Caco-2 (cell line): ENCODE measurements at regions not wholly inside any gene's neighbourhood (a gene's known extent, or its start where the extent isn't known, plus 50 kb on each side); places are given as distances from the start of the nearest gene placed in this dataset.

Experiments
- BruUV-seq: library from RNA; stranded (reverse); fragments of 400-500 nt; replicated peaks from 2 replicates; lab custom pipeline; 2021; lab: Mats Ljungman, UMichigan
- CTCF ChIA-PET: fragments of 300-600 bp; sonication (Branson Sonifier 250); formaldehyde crosslinking; loops from one replicate; lab custom pipeline; 2022; ENCODE audit warnings: antibody characterized with exemption; lab: Charles Lee
- POLR2A ChIA-PET: fragments of 300-600 bp; sonication (Branson Sonifier 250); formaldehyde crosslinking; loops from one replicate; lab custom pipeline; 2022; ENCODE audit warnings: antibody characterized with exemption; lab: Charles Lee
- DNase-seq, 2 experiments: peaks; one replicate each; pipeline versions ENCODE4 v3.0.0 to v3.0.0-alpha.2; 2020 to 2022
- H3K27me3 ChIP-seq: replicated peaks from 2 replicates; pipeline ENCODE4 v1.6.0; 2011; ENCODE audit warnings: low read length; ENCODE audit not compliant: control insufficient read depth, insufficient read depth
- H3K36me3 ChIP-seq: 2 replicates; pipeline ENCODE4 v1.5.1; 2011; ENCODE audit warnings: low read length; ENCODE audit not compliant: control insufficient read depth, insufficient read depth
- H3K4me1 ChIP-seq: fragments of 250-450 bp; sonication (Bioruptor Pico); 2 replicates; pipeline ENCODE4 v1.5.1; 2020; ENCODE audit warnings: mild to moderate bottlenecking
- H3K4me3 ChIP-seq: 2 replicates; pipeline ENCODE4 v1.5.1; 2011; ENCODE audit warnings: low read depth, mild to moderate bottlenecking, control low read depth, low read length
- H3K9me3 ChIP-seq: fragments of 250-450 bp; sonication (Bioruptor Pico); 2 replicates; pipeline ENCODE4 v1.5.1; 2020; ENCODE audit warnings: mild to moderate bottlenecking, moderate library complexity
- H3K27ac Mint-ChIP-seq: one replicate; pipeline ENCODE4 v1.8.0; 2022; ENCODE audit warnings: mixed read lengths; ENCODE audit not compliant: unreplicated experiment
- H3K27me3 Mint-ChIP-seq: one replicate; pipeline ENCODE4 v1.8.0; 2022; ENCODE audit warnings: mixed read lengths; ENCODE audit not compliant: insufficient read depth, unreplicated experiment
- H3K36me3 Mint-ChIP-seq: one replicate; pipeline ENCODE4 v1.8.0; 2022; ENCODE audit warnings: mild to moderate bottlenecking, mixed read lengths; ENCODE audit not compliant: insufficient read depth, unreplicated experiment
- H3K4me1 Mint-ChIP-seq: one replicate; pipeline ENCODE4 v1.8.0; 2022; ENCODE audit warnings: low read depth, mixed read lengths; ENCODE audit not compliant: unreplicated experiment
- H3K4me3 Mint-ChIP-seq: one replicate; pipeline ENCODE4 v1.8.0; 2022; ENCODE audit warnings: mild to moderate bottlenecking, moderate library complexity, mixed read lengths; ENCODE audit not compliant: unreplicated experiment
- H3K9me3 Mint-ChIP-seq: one replicate; pipeline ENCODE4 v1.8.0; 2022; ENCODE audit warnings: mixed read lengths; ENCODE audit not compliant: unreplicated experiment
- intact Hi-C: fragments of 100-400 bp; cut with micrococcal nuclease; formaldehyde crosslinking; loops from one replicate; pipeline ENCODE4 v1.10.0; 2022; ENCODE audit not compliant: unreplicated experiment
- TF ChIP-seq, protein P1 (sequence below), 2 experiments: fragments of 200-600 bp in 1 of 2; IDR thresholded peaks; 1 replicate in 1 of 2; 2 replicates in 1 of 2; pipeline versions ENCODE4 v1.5.1 to v1.8.0; 2011 to 2022; ENCODE audit warnings: antibody characterized with exemption in 1 of 2, control low read depth in 1 of 2, inconsistent platforms in 1 of 2, low read depth in 1 of 2, low read length in 1 of 2, mild to moderate bottlenecking in 1 of 2, moderate library complexity in 1 of 2; ENCODE audit not compliant: insufficient read depth in 1 of 2, severe bottlenecking in 1 of 2, unreplicated experiment in 1 of 2

DNA sequence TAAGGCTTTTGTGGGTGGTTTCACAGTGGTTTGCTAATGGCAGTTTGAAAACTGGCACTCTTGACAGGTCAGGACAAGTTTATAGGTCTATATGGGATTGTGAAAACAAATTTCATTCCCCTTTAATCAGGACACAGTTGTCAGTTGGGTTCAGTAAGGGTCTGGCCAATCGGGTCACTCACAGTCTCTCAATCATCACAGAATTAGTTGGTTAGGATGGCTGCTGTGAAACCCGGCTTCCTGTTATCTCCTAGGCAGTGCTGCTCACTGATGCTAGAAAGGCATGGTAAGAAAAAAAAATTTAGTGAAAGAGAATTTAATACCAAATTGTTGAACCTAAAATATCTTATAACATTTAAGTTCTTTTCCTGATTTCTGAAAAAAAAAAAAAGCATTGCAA, 1730.1 kb downstream of the EFNB2 start:
- Histone ChIP-seq H3K4me3 (no peak overlapping the region), H3K4me1 (no peaks in the 10 kb centered on the region), H3K9me3 (no peaks in the 10 kb centered on the region), H3K36me3 (no peaks in the 10 kb centered on the region), H3K27me3 (no peaks in the 10 kb centered on the region; the same call in 1 of the 2 replicates)
- no peak overlapping the region for H3K4me3 Mint-ChIP-seq
- H3K9me3 Mint-ChIP-seq = peaks cover 9% of the 10 kb centered on the region
- H3K27ac Mint-ChIP-seq = no peak overlapping the region
- peaks cover 2% of the 10 kb centered on the region for H3K27me3 Mint-ChIP-seq
- intact Hi-C loops = no loop called here
- TF ChIP-seq, protein P1, sequence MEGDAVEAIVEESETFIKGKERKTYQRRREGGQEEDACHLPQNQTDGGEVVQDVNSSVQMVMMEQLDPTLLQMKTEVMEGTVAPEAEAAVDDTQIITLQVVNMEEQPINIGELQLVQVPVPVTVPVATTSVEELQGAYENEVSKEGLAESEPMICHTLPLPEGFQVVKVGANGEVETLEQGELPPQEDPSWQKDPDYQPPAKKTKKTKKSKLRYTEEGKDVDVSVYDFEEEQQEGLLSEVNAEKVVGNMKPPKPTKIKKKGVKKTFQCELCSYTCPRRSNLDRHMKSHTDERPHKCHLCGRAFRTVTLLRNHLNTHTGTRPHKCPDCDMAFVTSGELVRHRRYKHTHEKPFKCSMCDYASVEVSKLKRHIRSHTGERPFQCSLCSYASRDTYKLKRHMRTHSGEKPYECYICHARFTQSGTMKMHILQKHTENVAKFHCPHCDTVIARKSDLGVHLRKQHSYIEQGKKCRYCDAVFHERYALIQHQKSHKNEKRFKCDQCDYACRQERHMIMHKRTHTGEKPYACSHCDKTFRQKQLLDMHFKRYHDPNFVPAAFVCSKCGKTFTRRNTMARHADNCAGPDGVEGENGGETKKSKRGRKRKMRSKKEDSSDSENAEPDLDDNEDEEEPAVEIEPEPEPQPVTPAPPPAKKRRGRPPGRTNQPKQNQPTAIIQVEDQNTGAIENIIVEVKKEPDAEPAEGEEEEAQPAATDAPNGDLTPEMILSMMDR (IDR thresholded peaks at IDR 0.05; ENCODE audit: insufficient read depth in 1 of 2, low read depth in 1 of 2, low read length in 1 of 2, severe bottlenecking in 1 of 2, unreplicated experiment in 1 of 2) = no peak
- no TSS peak for BruUV-seq
- DNase-seq = no peak
- H3K36me3 Mint-ChIP-seq = no peaks in the 10 kb centered on the region
- CTCF ChIA-PET = no interaction called here
- POLR2A ChIA-PET = no interaction called here
- H3K4me1 Mint-ChIP-seq = no peaks in the 10 kb centered on the region

DNA sequence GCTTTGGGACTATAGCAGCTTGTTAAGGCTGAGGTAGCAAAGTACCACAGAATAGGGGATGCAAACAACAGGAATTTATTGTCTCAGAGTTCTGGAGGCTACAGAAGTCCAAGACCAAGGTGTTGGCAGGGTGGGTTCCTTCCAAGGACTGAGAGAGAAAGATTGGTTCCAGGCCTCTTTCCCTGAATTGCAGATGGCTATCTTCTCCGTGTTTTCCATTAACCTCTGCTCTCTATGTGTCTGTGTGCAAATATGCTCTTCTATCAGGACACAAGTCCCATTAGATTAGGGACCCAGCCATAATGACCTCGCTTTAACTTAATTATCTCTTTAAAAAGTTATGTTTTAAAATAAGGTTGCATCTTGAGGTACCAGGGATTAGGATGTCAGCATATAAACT, 1732.9 kb upstream of the SLC10A2 start:
- H3K36me3 ChIP-seq = no peaks in the 10 kb centered on the region
- CTCF ChIA-PET = no interaction called here
- DNase-seq = no peak
- H3K4me3 ChIP-seq = no peak overlapping the region
- no peaks in the 10 kb centered on the region for H3K9me3 ChIP-seq
- TF ChIP-seq, protein P1 (IDR thresholded peaks at IDR 0.05; ENCODE audit: insufficient read depth in 1 of 2, low read depth in 1 of 2, low read length in 1 of 2, severe bottlenecking in 1 of 2, unreplicated experiment in 1 of 2) = no peak
- no peaks in the 10 kb centered on the region; the same call in 1 of the 2 replicates for H3K27me3 ChIP-seq
- Mint-ChIP-seq H3K4me3 (no peak overlapping the region), H3K27ac (no peak overlapping the region), H3K27me3 (peaks cover 5% of the 10 kb centered on the region), H3K36me3 (no peaks in the 10 kb centered on the region), H3K9me3 (no peaks in the 10 kb centered on the region), H3K4me1 (no peaks in the 10 kb centered on the region)
- BruUV-seq = no TSS peak
- H3K4me1 ChIP-seq = no peaks in the 10 kb centered on the region
- POLR2A ChIA-PET = no interaction called here
- intact Hi-C loops = no loop called here

DNA sequence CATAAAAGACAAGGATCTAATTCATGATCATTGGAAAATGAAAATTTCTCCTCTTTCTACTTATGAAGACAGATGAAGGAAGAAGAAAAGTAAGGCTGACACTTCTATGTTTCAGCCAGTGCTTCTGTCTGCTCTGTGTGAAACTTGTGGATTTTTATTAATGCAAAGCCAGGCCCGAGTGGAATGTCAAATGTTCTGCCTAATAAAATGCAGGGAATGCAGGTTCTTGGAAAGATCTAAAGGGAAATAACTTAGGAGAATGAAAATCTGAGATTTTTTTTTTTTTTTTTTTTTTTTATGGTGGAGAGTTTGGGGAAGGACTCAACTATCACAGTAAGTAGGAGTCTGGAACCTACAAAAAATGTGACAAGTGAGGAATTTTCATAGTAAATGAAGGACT, 1732.3 kb upstream of the SLC10A2 start:
- BruUV-seq = no TSS peak
- no peak for DNase-seq
- Histone ChIP-seq H3K36me3 (no peaks in the 10 kb centered on the region), H3K4me3 (no peak overlapping the region), H3K27me3 (no peaks in the 10 kb centered on the region; the same call in 1 of the 2 replicates), H3K4me1 (no peaks in the 10 kb centered on the region), H3K9me3 (no peaks in the 10 kb centered on the region)
- Mint-ChIP-seq H3K4me1 (no peaks in the 10 kb centered on the region), H3K9me3 (no peaks in the 10 kb centered on the region), H3K27ac (no peak overlapping the region), H3K4me3 (no peak overlapping the region), H3K27me3 (peaks cover 5% of the 10 kb centered on the region), H3K36me3 (no peaks in the 10 kb centered on the region)
- intact Hi-C loops = no loop called here
- TF ChIP-seq, protein P1 (IDR thresholded peaks at IDR 0.05; ENCODE audit: insufficient read depth in 1 of 2, low read depth in 1 of 2, low read length in 1 of 2, severe bottlenecking in 1 of 2, unreplicated experiment in 1 of 2) = no peak
- POLR2A ChIA-PET = no interaction called here
- CTCF ChIA-PET = no interaction called here
